Loucy (cell line): ENCODE measurements at regions not wholly inside any gene's neighbourhood (a gene's known extent, or its start where the extent isn't known, plus 50 kb on each side); places are given as distances from the start of the nearest gene placed in this dataset.

Source experiments
- CTCF ChIP-seq: fragments of 200-600 bp; sonication (generic); conservative IDR thresholded peaks from 2 replicates; pipeline ENCODE4 v1.5.1; 2014; ENCODE audit warnings: mild to moderate bottlenecking, antibody characterized with exemption, low read length
- EZH2phosphoT487 ChIP-seq: fragments of 200-600 bp; IDR thresholded peaks from 2 replicates; pipeline ENCODE4 v1.6.1; 2018; ENCODE audit warnings: antibody characterized with exemption, mild to moderate bottlenecking, moderate library complexity, borderline replicate concordance

DNA sequence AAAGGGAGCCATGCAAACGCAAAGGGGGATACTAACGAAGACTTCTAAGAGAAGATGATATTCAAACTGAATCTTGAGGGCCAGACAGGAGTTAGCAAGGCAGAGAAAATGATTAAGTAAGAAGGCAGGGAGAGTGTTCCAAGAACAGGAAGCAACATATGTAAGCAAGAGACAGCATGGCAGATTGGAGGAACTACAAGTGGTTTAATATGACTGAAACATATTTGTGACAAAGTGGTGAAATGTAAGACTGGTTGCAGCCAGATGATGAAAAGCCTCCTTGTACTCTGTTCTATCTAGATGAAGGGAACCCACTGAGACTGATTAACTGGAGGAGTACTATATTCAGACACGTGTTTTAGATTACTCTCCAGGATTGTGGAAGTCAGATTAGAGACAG, 116.6 kb upstream of the DIAPH2 start:
- no peak for TF ChIP-seq CTCF
- no peak for TF ChIP-seq EZH2phosphoT487
